ENCODE measurements at regions not wholly inside any gene's neighbourhood (a gene's known extent, or its start where the extent isn't known, plus 50 kb on each side); places are given as distances from the start of the nearest gene placed in this dataset.

DNA sequence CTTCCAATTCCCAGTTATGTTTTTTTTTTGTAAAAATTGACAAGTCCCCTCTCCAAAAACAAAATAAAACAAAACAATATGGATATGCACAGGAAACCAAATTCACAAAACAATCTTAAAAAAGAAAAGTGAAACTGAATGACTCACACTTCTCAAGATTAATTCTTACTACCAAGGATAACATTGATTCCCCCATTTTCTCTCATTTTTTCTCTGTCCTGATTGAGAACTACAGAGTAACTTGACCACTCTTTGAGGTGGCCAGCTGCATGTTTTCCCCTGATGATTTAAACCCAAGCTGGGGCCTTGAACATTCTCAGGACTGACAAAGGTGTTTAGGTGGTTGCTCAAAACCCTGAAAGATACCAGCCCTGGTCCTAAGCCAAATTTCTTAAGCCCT, 149.0 kb downstream of the AHSP start:
- Histone ChIP-seq H3K9me3 (ENCODE audit: control insufficient read depth in 1 of 2, insufficient read depth in 1 of 2, low read depth in 1 of 2, low read length in 2 of 2) (no peaks in the 10 kb centered on the region), H3K79me2 (ENCODE audit: insufficient read depth, low read length) (no peaks in the 10 kb centered on the region), H3K27me3 (ENCODE audit: insufficient read depth, low read length) (no peaks in the 10 kb centered on the region), H3K4me1 (ENCODE audit: control insufficient read depth in 1 of 2, insufficient read depth in 2 of 2, low read length in 2 of 2) (no peaks in the 10 kb centered on the region), H4K20me1 (ENCODE audit: insufficient read depth) (no peaks in the 10 kb centered on the region), H3K27ac (ENCODE audit: low read depth, low read length) (no peak overlapping the region), H3K4me3 (replicated peaks in 1 of 2; ENCODE audit: low read depth in 1 of 2, low read length in 2 of 2) (no peak overlapping the region), H3K36me3 (ENCODE audit: control insufficient read depth in 1 of 2, insufficient read depth in 2 of 2, low read length in 2 of 2) (no peaks in the 10 kb centered on the region), H3K9me2 (ENCODE audit: insufficient read depth) (no peaks in the 10 kb centered on the region), H3K4me2 (ENCODE audit: low read length) (no peak overlapping the region), H2AFZ (ENCODE audit: low read depth, low read length, poor library complexity, severe bottlenecking) (no peak overlapping the region), H3K9ac (ENCODE audit: low read length) (no peak overlapping the region)
- CTCF ChIA-PET = no interaction called here
- POLR2A ChIA-PET = no interaction called here
- RAD21 ChIA-PET (ENCODE audit: low non-redundant PET in 1 of 2, low total read pairs in 2 of 2, uncharacterized antibody in 2 of 2, unreplicated experiment in 2 of 2) = no interaction called here
- no TSS peak for BruUV-seq (replicated peaks)
- DNase-seq (ENCODE audit: low read depth, low spot score) (no peak), ATAC-seq (no peak)
- TF ChIP-seq SP1 (IDR thresholded peaks at IDR 0.05; ENCODE audit: low read depth) = no peak
- TF ChIP-seq ZFX (IDR thresholded peaks at IDR 0.05) = no peak
- TF ChIP-seq SIN3A (IDR thresholded peaks at IDR 0.05; ENCODE audit: low read depth) = no peak
- TF ChIP-seq, protein P1, sequence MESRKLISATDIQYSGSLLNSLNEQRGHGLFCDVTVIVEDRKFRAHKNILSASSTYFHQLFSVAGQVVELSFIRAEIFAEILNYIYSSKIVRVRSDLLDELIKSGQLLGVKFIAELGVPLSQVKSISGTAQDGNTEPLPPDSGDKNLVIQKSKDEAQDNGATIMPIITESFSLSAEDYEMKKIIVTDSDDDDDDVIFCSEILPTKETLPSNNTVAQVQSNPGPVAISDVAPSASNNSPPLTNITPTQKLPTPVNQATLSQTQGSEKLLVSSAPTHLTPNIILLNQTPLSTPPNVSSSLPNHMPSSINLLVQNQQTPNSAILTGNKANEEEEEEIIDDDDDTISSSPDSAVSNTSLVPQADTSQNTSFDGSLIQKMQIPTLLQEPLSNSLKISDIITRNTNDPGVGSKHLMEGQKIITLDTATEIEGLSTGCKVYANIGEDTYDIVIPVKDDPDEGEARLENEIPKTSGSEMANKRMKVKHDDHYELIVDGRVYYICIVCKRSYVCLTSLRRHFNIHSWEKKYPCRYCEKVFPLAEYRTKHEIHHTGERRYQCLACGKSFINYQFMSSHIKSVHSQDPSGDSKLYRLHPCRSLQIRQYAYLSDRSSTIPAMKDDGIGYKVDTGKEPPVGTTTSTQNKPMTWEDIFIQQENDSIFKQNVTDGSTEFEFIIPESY (IDR thresholded peaks at IDR 0.05; ENCODE audit: extremely low read depth, insufficient replicate concordance, low read length) = no peak
- TF ChIP-seq JUND (IDR thresholded peaks at IDR 0.05) = no peak
- TF ChIP-seq ELF1 (IDR thresholded peaks at IDR 0.05; ENCODE audit: borderline replicate concordance, low read depth) = no peak
- no peak for TF ChIP-seq FOSL1 (IDR thresholded peaks at IDR 0.05; ENCODE audit: low read depth)
- TF ChIP-seq POLR2AphosphoS5 (IDR thresholded peaks at IDR 0.05; ENCODE audit: low read depth, low read length) = no peak
- TF ChIP-seq EGR1 (IDR thresholded peaks at IDR 0.05; ENCODE audit: low read depth) = no peak
- TF ChIP-seq CEBPB (IDR thresholded peaks at IDR 0.05; ENCODE audit: low read depth) = no peak
- no peak for TF ChIP-seq YY1 (IDR thresholded peaks at IDR 0.05; ENCODE audit: extremely low read depth, insufficient replicate concordance, low read depth, low read length)
- TF ChIP-seq, protein P2, sequence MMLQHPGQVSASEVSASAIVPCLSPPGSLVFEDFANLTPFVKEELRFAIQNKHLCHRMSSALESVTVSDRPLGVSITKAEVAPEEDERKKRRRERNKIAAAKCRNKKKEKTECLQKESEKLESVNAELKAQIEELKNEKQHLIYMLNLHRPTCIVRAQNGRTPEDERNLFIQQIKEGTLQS (IDR thresholded peaks at IDR 0.05) = no peak
- TF ChIP-seq, protein P3, sequence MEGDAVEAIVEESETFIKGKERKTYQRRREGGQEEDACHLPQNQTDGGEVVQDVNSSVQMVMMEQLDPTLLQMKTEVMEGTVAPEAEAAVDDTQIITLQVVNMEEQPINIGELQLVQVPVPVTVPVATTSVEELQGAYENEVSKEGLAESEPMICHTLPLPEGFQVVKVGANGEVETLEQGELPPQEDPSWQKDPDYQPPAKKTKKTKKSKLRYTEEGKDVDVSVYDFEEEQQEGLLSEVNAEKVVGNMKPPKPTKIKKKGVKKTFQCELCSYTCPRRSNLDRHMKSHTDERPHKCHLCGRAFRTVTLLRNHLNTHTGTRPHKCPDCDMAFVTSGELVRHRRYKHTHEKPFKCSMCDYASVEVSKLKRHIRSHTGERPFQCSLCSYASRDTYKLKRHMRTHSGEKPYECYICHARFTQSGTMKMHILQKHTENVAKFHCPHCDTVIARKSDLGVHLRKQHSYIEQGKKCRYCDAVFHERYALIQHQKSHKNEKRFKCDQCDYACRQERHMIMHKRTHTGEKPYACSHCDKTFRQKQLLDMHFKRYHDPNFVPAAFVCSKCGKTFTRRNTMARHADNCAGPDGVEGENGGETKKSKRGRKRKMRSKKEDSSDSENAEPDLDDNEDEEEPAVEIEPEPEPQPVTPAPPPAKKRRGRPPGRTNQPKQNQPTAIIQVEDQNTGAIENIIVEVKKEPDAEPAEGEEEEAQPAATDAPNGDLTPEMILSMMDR (IDR thresholded peaks at IDR 0.05 in 2 of 3, conservative IDR thresholded peaks at IDR 0.05 in 1 of 3; ENCODE audit: borderline replicate concordance in 1 of 3, insufficient read depth in 1 of 3, low read depth in 2 of 3, low read length in 2 of 3) = no peak
- no peak for TF ChIP-seq SRF (IDR thresholded peaks at IDR 0.05; ENCODE audit: low read depth)
- intact Hi-C loops (cut with micrococcal nuclease) = loop anchor here (10.0 kb wide), 1 partner anchor 102 kb away; no protein-coding TSS in a partner anchor

All from HCT116 (cell line).